ENCODE measurements at regions not wholly inside any gene's neighbourhood (a gene's known extent, or its start where the extent isn't known, plus 50 kb on each side); places are given as distances from the start of the nearest gene placed in this dataset.

GRCh38 chr11:79834015-79834414, 393.2 kb upstream of the TENM4 start:
- TF ChIP-seq CTCF (IDR thresholded peaks at IDR 0.05; ENCODE audit: poor library complexity) (no peak), EZH2phosphoT487 (IDR thresholded peaks at IDR 0.05; ENCODE audit: low read depth, severe bottlenecking, unreplicated experiment) (no peak)
